SK-N-SH treated with all-trans-retinoic acid at 6 μM for 48 hours (cell line): ENCODE measurements at regions not wholly inside any gene's neighbourhood (a gene's known extent, or its start where the extent isn't known, plus 50 kb on each side); places are given as distances from the start of the nearest gene placed in this dataset.

Experiments used
- OSR1 ChIP-seq: fragments of 250-450 bp; sonication (Bioruptor Pico); IDR thresholded peaks from 2 replicates; pipeline ENCODE4 v1.8.0; 2022; ENCODE audit warnings: moderate library complexity, mild to moderate bottlenecking, inconsistent platforms
- ZFP3 ChIP-seq: fragments of 250-450 bp; sonication (Bioruptor Pico); IDR thresholded peaks from 2 replicates; pipeline ENCODE4 v1.5.0; 2020; ENCODE audit warnings: mild to moderate bottlenecking, moderate library complexity
- ZNF8 ChIP-seq: fragments of 450-650 bp; formaldehyde crosslinking; IDR thresholded peaks from 2 replicates; pipeline ENCODE4 v1.5.0; 2020; ENCODE audit warnings: mild to moderate bottlenecking, moderate library complexity
- TF ChIP-seq, protein P1 (sequence below): fragments of 250-450 bp; sonication (Bioruptor Pico); IDR thresholded peaks from 2 replicates; pipeline ENCODE4 v1.8.0; 2021; ENCODE audit warnings: low read depth, mild to moderate bottlenecking, moderate library complexity, borderline replicate concordance
- TF ChIP-seq, protein P2 (sequence below): fragments of 250-450 bp; sonication (Bioruptor Pico); IDR thresholded peaks from 2 replicates; pipeline ENCODE4 v1.8.0; 2020; ENCODE audit warnings: mild to moderate bottlenecking, moderate library complexity, borderline replicate concordance

DNA sequence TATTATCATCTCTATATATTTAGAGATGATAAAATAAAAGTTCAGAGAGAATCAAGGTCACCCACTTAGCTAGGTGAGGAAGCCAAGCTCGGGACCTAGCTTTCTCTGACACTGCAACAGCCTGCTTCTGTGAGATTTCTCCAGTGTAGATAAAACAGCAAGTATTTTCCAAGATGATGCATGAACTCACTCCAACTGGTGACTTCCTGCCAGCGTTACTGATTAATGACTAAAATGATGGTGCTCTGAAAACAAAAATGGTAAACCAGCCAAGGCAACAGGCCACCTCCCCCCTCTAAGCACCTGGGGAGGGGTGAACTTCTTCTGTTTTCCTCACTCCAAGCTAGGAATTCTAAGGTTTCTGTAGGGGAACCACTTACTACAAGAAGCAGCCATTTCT is 510.2 kb upstream of the ID2 start:
- TF ChIP-seq, protein P1, sequence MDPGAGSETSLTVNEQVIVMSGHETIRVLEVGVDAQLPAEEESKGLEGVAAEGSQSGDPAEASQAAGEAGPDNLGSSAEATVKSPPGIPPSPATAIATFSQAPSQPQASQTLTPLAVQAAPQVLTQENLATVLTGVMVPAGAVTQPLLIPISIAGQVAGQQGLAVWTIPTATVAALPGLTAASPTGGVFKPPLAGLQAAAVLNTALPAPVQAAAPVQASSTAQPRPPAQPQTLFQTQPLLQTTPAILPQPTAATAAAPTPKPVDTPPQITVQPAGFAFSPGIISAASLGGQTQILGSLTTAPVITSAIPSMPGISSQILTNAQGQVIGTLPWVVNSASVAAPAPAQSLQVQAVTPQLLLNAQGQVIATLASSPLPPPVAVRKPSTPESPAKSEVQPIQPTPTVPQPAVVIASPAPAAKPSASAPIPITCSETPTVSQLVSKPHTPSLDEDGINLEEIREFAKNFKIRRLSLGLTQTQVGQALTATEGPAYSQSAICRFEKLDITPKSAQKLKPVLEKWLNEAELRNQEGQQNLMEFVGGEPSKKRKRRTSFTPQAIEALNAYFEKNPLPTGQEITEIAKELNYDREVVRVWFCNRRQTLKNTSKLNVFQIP (CRISPR knock-in tag), result no peak
- TF ChIP-seq ZFP3 (CRISPR knock-in tag) (no peak), OSR1 (CRISPR knock-in tag) (no peak), ZNF8 (CRISPR knock-in tag) (no peak)
- TF ChIP-seq, protein P2, sequence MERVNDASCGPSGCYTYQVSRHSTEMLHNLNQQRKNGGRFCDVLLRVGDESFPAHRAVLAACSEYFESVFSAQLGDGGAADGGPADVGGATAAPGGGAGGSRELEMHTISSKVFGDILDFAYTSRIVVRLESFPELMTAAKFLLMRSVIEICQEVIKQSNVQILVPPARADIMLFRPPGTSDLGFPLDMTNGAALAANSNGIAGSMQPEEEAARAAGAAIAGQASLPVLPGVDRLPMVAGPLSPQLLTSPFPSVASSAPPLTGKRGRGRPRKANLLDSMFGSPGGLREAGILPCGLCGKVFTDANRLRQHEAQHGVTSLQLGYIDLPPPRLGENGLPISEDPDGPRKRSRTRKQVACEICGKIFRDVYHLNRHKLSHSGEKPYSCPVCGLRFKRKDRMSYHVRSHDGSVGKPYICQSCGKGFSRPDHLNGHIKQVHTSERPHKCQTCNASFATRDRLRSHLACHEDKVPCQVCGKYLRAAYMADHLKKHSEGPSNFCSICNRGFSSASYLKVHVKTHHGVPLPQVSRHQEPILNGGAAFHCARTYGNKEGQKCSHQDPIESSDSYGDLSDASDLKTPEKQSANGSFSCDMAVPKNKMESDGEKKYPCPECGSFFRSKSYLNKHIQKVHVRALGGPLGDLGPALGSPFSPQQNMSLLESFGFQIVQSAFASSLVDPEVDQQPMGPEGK (CRISPR knock-in tag), result no peak
